Left lobe of liver (tissue), 2 donors: ENCODE measurements at regions not wholly inside any gene's neighbourhood (a gene's known extent, or its start where the extent isn't known, plus 50 kb on each side); places are given as distances from the start of the nearest gene placed in this dataset.

ENCODE experiments used
- ATAC-seq: fragments of 200-7000 bp; cut with Tn5 transposase; one replicate; pipeline ENCODE4 v1.9.1; 2020; ENCODE audit warnings: mild to moderate bottlenecking, moderate library complexity
- DNase-seq: peaks from one replicate; pipeline ENCODE4 v3.0.0-alpha.2; 2020; ENCODE audit warnings: low spot score
- donor health status: DM: no; HTN: no; CAD: no; lungs with moderate emphysema.
- donor health status: DM: no; HTN: yes; CAD: no.

DNA sequence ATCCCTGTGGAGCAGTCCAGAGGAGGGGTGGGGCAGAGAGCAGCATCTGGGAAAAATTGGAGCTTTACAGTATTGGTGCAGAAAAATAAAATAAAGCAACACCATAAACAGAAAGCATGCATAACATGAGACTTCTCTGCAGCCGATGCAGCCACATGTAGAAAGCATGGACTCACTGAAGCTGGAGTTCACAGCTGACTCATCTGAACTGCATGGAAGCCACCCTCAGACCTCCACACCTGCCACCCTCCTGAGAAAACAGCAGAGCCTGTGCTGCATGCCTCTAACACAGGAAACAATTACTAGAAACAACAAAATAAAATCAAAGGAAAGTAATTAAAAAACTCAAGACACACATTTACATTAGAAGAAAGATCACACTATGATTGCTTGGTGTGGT, 169.4 kb upstream of the ALKAL2 start:
- DNase-seq (no peak), ATAC-seq (no peak)

DNA sequence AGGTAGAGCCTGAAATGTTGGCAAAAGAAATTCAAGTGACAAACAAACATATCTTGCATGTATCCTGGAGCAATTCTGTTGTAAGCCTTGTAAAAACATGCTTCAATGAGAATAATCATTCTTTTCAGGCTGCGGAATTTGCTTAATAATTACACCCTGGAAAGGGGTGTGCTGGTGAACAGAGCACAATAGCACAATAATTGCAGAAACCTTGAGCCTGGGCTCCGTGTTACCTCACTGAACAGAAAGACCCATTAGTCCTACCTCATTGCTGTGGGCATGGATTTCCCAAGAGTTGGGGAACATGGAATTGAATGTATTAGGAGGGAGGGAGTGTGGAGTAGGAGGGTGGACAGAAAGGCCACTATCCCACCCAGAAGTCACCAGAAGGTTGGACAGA, 168.0 kb upstream of the ALKAL2 start:
- DNase-seq (no peak), ATAC-seq (no peak)

DNA sequence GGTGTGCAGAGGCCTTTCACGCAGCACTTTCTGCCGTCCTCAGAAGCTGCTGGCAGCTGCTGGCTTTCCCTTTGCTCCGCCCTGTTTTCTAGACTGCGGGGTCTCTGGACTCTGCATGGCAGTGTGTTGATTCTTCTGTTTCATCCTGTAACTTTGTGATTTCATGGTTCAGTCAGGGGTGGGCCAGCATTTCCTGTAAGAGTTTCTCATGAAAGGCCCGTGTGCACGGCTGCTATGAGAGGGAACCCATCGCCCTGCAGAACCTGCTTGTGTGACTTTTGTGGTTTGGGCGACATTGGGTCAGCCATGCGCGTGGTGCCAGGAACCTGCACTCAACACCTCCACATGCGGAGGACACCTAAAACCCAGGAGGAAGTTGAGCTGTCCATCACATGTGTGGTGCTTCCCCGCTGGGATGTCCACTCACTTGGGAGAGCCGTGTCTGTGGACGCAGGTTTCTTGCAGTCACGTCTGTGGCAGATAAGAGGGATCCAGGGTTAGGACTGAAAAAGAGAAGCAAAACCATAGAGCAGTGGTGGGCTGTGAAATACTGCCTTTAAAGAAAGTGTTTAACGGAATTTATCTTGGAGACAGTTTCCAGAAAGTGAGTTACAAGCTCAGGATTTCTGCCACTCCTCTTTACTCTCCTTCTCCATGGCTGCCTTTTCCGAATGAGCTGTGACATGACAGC, 167.3 kb upstream of the ALKAL2 start:
- DNase-seq (no peak), ATAC-seq (no peak)

DNA sequence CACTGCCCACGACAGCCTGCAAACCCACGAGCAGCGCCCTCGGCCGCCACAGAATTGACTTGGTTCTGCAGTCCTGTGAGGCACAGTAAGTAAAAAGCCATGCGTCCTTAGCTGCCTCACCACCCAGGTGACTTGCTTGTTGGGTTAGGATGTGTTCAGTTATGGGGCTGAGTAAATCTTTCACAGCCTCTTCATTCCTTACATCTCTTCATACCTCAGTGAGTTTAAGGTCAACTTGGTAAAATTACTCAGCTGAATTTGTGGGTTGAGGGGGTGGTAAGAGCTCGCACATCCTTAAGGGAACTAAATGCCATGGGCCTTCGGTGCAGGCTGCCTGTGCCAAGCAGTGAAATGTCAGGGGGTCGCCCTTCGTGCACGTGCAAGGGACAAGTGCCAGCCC, 165.2 kb upstream of the ALKAL2 start:
- DNase-seq (no peak), ATAC-seq (no peak)

DNA sequence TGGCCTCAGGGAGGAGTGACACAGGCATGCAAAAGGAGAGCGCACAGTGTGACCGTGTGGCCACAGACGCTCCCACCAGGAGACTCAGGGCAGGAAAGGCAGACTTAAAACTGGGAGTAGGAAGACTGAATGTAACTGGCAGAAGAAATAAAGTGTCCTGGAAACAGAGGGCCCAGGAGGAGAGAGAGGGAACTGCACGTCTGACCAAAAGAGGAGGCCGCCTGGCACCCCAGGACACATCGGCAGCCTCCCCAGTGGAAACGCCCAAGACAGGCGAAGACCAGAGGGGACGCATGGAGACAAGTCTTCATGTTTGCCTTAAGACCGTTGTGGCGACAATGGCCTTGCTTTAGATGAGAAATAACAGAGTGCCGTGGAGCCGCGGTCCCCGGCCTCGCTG, 163.6 kb upstream of the ALKAL2 start:
- ATAC-seq (no peak), DNase-seq (no peak)

DNA sequence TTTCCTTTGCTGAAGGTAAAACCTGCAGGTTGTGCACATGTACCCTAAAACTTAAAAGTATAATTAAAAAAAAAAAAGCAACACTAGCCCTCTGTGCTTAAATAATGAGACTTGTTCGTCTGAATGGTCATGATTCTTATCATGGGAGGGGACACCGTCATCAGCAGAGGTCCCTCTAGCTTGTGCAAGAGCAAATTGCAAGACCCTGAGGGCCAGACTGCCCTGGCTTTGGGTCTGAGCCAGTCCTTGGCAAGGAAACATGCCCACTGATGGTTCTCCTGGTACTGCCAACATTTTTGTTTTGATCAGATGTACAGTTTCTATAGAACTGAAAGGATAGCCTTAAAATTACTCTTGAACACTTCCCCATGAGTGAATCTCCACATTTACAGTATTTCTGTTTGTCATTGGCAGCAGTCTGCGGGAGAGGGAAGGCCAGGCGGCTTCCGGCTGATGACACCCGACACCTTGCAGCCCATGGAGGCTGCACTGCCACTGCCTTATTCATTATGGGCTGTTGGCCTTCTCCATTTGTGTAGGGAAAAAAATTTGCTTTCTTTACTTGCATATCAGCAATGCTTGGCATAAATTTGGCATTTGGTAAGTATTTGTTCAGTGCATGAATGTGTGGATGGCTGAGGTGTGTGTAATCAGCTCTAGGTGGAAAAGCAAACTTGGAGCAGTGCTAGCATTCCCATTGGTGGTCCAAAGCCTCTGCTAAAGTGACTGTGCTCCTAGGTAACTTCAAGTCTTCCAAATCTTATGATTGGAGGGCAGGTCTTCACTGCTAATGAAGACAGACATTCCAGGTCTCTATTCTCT, 161.6 kb upstream of the ALKAL2 start:
- DNase-seq: no peak
- ATAC-seq: no peak

DNA sequence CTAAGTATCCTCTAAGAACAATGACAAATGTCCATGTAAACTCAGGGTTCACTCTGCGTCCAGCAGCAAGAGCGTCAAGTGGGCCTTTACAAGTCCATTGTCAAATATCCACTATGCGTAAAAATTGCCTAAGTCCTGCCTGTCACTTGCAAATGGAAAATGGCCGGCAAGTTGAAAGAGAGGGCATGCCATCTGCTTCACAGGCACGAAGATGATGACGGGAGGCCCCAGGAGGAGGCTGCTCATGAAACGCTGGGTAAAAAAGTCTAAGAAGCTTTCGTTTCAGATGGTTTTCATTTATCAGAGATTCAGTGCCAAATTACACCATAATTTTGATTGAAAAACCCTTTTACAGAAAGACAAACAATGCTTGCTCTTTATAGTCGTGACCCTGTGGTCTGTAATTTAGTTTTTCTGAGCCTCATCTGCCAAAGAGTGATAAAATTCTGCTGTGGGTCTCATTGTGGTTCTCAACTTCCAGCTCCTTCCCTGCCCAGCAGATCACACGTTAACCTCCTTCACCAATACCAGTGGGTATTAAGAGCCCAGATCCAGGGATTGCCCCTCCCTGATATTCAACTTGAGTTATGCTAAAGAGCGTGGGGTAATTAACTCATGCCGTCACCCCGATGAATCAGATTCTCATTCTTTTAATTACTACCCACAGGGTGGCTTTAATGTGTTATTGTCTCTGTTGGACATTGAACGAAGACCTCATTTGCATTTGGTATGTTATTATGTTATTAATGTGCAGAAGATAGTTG, 160.2 kb upstream of the ALKAL2 start:
- ATAC-seq (no peak), DNase-seq (no peak)

DNA sequence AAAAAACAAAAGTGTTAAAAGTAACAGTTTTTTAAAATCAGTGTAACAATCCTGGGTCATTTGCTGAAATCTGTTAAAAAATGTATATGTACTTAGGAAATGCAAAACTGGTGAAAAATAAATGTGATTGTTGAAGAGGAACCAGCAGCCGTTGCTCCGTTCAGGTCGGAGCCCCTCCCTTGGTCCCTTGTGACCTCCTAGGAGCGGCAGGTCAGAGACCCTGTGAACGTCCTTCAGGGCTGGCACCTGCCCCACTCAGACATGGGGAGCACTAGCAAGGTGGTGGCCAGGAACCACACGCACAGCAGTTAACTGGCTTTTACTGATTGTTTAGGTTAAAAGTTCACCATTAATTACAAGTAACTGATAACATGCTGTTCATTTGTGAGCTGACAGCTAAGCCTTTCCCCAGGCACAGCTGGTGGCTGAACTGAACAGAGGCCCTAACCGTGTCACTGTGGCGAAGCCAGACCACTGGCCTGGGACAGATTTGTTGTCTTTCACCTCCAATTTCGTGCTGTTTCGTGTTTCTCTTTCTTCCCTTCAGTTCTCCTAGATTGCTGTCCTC, 159.2 kb upstream of the ALKAL2 start:
- DNase-seq: no peak
- ATAC-seq: no peak

DNA sequence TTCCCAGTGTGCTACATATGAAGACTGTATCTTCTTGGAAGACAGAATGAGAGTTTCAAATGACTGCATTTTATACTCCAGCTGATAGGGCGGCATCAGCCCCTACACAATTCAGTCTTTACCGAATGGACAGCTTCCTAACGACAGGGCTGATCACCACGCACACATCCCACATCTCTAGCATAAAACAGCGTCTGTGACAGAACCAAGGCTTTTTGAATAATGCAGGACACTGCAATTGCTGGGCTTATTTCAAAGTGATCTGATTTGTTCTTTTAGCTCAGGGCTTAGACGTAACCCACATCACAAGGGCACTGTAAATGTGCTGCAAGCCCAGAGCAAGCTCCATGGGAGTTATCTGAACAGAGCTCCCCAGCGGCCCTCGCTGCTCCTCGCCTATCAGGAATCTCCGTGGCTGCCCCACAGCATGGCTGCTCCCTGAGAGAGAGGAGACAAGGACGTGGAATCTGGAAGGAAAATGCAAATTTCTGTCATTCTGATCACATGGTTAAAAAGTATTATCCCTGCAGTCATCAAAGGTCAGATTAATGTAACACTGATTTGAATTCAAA, 158.5 kb upstream of the ALKAL2 start:
- ATAC-seq: no peak
- no peak for DNase-seq

DNA sequence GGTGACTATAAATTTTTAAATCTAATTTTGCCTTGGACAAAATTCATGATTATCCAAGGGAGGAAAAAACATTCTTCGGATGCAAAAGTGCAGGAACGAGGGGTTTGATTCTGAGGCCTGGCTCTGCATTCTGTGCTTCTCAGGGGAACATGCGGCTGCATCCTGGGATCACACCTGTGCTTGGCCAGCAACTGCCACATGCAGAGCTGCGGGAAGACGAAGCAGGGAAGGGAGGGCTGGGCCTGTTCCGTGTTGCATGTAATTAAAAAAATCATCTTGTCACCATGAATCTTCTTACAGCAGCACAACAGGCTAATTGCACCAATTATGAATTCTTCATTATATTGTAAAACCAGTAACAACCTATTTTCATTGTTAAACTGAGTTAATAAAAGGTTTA, 158.0 kb upstream of the ALKAL2 start:
- ATAC-seq: no peak
- no peak for DNase-seq

DNA sequence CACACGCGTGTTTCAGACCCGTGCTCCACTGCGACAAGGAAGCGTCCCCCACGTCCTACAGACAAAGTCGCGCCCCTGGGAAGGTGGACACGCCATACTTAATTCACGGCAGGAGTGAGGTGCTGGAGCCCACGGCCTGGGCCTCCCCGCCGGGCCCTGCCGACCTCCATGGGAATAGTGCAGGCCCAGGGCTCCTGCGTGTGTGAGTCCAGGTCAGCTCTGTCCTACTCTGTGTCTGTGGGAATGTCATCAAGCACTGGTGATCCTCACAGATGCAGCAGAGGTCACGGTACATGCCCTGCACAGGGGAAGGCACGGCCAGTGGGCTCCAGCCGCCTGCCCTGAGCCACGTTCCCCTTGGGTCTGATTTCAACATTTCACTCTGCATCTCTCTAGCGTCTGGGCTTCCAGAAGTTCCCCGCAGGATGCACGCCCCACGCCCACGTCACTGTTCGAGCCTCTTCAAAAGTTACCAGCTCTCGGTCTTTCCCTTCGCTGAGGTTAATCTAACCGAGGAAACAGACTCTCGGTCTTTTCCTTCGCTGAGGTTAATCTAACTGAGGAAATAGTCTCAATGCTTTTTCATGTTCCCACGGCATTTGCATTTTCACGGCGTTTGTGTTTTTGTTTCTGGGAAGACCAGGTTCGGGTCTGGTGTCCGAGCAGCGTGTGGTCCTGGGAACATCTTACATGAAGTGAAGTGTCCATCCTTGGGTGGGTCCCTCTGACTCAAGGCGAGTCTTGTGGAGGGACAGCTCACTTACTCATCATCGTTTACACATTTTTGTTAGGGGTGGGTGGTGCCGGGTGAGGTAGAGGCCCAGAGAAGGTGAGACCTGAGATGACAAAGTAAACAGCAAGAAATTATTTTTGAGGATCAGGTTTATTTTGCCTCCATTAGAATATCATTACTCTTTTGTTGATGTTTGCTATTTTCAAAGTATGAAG, 157.3 kb upstream of the ALKAL2 start:
- DNase-seq (no peak), ATAC-seq (no peak)

DNA sequence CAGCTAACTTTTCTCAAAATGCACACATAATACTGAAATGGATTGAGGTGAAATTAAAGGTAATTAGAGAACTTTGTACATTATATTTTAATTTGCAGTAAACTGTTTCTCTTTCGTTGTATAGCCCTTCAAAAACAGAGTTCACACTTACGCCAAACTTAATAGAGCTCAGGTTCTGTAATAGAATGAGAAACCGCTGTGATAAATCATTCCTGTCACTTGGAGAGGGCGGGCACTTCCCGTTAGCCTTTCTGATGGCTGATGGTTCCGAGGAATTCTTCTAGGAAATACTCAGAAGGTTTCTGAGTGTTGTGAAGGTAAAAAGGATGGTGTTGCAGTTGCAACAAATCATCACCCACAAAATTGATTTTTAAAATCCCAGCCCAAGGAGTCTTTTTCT, 155.8 kb upstream of the ALKAL2 start:
- ATAC-seq: no peak

DNA sequence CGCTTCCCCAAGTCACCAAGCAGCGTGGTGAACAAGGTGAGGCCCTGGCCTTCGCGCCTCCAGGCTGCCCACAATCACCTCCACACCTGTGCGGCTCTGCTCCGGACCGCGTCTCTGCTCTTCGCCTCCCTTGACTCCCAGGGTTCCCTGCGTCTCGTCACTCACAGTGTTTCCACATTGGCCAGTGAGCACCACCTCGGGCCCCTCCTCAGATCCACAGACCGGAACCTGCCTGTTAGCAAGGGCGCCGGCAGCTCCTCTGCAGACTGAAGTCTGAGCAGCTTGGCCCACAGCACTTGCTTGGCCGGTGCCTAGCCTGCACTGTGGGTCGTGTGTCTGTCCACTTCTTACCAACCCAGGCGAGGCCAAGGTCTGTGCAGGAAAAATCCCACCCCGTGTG, 155.3 kb upstream of the ALKAL2 start:
- ATAC-seq (no peak), DNase-seq (no peak)

More for the DNA sequence above, 155.8 kb upstream of the ALKAL2 start:
- DNase-seq: no peak

DNA sequence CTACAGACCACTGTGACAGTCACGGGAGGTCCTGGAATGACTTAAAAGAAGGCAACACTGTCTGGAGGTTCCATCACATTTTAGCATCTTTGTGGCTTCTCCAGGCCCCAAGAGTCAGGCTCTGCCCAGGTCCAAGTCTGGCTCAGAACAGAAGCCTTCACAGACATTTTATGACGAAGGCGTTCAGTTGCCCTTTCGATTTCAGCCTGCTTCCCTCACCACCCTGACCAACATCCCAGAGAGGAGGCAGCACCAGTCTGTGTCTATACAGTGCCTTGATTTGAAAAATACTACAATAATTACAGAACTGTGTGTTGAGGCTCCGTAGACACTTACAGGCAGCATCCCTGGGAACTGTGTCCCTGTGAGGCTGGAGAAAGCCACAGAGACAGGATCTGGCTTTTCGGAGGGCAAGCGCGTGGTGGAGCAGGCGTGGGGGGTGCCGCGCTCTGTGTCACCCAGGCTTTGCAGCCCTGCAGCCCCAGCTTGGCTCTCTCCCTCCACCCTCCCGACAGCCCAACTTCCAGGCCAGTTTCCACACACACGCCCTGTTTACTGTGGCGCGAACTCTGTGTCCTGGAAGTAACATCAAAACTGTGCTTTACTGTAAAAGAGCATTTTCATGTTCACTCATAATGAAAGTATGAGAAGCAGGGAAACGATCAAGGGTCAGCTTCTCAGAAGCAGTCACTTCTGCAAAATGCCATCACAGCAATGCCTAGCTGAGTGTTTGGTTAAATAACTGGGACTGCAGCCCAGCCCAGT, 153.5 kb upstream of the ALKAL2 start:
- no peak for ATAC-seq

DNA sequence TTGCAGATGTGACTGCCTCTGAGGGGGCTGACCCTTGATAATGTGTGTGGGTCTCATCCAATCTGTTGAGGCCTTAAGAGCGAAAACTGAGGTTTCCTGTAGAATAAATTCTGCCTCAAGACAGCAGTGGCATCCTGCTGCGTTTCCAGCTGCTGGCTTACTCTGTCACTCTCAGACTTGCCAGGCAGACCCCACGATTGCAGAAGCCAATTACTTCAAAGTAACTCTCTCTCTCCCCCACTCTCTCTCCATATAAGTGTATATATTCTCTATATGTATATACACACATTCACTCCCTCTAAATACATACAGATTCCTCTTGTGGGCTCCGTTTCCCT, 152.5 kb upstream of the ALKAL2 start:
- ATAC-seq (no peak), DNase-seq (no peak)

More for the DNA sequence above, 153.5 kb upstream of the ALKAL2 start:
- no peak for DNase-seq

DNA sequence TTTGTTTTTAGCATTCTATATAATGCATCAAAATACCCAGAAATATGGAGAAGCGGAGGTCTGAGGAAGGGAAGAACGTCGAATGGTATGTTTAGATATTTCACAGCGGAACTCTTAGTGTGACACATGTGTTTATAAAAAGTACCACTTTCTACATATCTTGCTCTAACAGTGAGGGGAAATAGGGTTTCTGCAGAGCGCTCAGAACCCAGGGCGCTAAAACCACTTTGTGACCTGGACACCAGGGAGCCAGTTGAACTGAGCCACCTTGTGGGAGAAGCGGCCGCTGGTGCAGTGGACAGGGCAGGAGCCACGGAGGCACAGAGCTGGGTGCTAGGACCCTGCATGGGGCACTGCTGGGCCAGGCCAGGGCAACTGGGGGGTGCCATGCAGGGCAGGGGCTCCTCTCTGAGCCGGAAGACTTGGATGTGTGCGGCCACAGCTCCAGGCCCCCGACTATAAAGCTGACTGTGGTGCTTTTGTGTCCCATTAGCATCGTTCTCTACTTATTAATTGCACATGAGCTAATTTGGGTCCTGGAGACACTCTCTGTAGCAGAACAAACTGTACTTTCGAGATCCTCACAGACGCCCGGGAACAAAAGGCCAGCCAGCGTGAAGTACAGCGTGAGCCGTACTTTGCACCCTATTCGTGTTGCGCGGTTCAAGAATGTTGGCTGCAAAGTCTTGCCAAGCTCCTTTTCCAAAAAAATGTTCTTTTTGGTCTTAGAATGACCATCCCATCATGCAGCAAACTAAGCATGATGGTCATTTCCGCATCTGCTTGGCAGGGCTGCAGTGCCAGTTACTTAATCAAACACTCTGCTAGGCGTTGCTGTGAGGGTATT, 151.9 kb upstream of the ALKAL2 start:
- DNase-seq: no peak
- ATAC-seq: no peak

DNA sequence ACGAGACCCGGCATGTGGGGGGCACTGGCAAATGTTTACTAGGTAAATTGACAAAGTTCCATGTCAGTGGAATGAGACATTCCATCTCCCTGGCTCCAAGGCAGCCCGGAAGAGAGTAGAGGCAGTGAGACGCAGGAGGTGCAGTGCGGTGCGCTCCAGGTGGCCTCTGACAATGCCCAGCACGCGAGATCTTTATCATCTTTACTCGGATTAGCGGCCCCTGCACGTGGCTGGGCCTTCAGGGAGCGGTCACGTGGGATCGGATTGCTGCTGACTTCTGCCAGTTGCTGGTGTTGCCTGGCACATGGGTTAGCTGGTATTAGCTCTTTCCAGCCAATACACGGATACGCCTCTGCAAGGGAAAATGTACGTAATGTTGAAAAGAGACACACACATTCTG, 151.2 kb upstream of the ALKAL2 start:
- no peak for DNase-seq
- ATAC-seq: no peak

DNA sequence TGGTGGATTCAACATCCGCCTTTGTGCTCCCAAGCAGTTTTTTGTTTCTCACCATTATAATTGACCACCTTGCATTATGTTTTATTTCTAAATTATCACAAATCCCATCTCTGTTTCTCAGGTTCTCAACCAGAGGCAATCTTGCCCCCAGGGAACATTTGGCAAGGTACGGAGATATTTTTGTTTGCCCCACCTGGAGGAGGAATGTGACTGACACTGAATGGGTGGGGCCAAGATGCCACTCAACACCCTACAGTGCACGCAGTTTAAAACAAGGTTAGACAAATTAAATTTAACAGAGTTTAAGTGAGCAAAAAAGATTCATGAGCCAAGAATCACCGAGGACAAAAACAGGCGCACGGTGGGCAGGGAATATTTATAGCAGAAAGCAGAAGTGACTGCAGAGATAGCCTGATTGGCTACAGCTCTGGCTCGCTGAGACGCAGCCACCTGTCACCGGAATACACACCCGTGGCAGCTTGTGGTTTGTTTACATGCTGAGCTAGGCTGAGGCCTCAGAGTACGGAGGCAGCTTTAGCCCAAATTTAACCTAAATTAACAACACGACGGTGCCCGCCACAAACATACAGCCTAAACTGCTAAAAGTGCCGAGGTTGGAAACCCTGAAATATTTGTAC, 150.0 kb upstream of the ALKAL2 start:
- no peak for ATAC-seq
- DNase-seq: no peak
